ENCODE measurements at regions not wholly inside any gene's neighbourhood (a gene's known extent, or its start where the extent isn't known, plus 50 kb on each side); places are given as distances from the start of the nearest gene placed in this dataset.

GRCh38 chr7:50208378-50208982 lies 96.0 kb upstream of the IKZF1 start:
- no peak for DNase-seq

- DNase-seq: no peak
Measured at GRCh38 chr7:50207686-50208255, 96.7 kb upstream of the IKZF1 start.

GRCh38 chr7:50207251-50207564 lies 97.3 kb upstream of the IKZF1 start:
- DNase-seq: no peak

GRCh38 chr7:50206453-50207250 lies 97.9 kb upstream of the IKZF1 start:
- DNase-seq: peak; percentile 82

DNA sequence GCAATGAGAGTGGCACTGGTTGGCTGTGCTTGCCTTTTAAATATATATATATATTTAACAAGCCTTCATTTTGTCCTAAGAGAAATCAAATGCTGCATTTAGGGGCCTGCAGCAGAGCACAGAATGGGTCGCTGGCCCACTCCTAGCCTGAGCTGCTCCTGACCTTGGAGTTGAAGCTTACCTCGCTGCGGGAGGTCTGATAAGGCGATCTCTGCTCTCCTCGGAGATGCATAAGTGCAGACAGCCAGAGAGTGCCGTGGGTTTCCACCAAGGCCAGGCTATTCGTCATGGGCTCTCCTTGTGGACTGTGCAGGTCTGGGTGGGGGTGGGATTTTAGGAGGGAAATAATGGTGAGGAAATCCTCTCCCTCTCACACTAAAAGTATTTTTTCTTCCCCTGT lies 99.5 kb upstream of the IKZF1 start:
- no peak for DNase-seq

- no peak for DNase-seq
Measured at GRCh38 chr7:50204581-50204980, 99.9 kb upstream of the IKZF1 start.

- DNase-seq: no peak
Measured at GRCh38 chr7:50203521-50203920, 101.0 kb upstream of the IKZF1 start.

GRCh38 chr7:50202052-50202555 lies 102.4 kb upstream of the IKZF1 start:
- no peak for DNase-seq

DNA sequence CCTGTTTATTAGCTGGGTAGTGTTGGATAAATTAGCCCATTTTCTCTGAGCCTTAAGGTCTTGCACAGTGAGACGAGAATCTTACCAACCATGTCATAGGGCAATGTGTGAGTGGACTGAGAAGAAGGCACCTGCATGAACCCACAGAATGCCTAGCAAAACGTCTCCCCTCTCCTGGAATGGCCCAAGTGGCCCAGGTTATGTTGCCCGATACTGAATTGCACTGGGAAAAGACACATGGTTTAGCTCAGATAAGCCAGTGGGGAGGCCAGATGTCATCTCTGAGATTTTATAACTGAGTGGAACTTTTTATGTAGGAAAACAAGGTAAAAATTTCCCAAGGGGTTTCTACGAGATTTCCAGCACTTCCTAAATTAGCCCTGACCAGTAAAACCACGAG lies 104.7 kb upstream of the IKZF1 start:
- no peak for DNase-seq

DNA sequence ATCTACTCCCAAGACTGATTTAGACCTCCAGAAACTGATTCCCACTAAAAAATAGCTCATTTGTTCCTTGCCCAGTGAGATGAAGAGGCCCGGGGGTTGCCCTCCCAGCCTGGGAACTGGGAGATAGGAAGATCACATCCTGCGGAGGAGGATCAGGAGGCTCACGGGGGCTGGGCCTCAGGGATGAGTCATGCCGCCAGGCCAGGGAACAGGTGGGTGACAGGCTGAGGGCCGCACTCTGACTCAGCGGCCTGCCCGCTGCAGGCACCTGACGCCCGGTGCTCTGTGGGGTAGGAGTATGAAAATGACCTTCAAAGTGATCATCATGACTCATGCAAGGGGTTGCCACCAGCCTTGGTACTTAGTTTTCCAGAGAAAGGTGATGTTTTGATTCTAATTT lies 104.5 kb upstream of the ZPBP start:
- DNase-seq: peak; percentile 85

- DNase-seq: no peak
Measured at GRCh38 chr7:50196719-50197118, 103.7 kb upstream of the ZPBP start.

DNA sequence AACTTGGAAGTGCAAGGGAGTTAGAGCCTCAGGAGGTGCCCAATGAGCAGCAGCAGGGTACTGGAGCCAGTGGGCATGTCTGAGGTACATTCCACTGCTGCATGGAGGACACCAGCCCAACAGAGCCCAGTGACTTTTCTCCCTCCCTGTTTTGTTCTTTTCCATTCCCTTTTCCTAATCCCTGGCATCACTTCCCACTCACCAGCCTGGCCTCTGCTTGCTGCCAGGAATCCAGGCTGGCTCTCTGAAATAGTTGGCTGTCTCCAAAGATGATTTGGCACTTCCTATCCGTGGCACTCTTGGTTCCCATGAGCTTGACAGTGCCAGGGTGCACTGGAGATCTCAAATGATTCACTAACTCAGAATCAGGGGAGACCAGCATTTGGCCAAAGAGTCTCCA lies 97.7 kb upstream of the ZPBP start:
- no peak for DNase-seq

DNA sequence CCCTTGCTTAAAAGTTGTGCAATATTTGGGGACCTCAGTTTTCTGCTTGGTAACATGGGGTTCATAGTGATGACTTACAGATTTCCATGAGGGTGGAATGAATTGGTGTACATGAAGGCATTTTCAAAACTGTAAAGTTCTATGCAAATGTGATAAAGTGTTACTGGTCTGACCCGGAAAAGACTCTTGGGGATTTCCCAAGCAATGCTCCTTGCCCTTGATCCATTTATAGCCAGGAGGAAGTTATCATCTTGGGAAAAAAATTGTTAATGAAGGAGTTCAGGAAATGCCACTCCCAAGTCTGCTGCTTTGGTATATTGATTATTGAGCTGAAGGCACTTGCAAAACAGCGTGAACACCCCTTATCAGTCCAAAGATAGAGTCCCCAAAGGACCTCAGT lies 96.3 kb upstream of the ZPBP start:
- no peak for DNase-seq

- no peak for DNase-seq
Measured at GRCh38 chr7:50185951-50186682, 93.1 kb upstream of the ZPBP start.

DNA sequence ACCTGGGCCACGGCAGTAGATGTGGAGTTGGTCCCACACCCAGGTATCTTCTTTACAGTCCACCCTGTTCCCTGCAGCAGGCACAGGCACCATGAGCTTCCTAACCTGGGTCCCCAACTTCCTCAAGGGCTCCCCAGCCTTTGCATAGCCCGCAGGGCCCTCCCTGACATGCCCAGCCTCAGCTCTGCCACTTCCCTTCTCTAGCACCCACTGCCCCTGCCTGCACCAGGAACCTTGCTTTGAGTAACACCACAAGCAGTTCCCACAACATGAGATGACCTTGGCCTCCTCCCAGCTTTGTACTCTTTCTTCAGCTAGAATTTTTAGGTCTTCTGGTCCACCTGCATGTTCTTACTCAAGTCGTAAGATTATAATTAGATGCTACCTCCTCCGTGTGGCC lies 92.2 kb upstream of the ZPBP start:
- DNase-seq: no peak

DNA sequence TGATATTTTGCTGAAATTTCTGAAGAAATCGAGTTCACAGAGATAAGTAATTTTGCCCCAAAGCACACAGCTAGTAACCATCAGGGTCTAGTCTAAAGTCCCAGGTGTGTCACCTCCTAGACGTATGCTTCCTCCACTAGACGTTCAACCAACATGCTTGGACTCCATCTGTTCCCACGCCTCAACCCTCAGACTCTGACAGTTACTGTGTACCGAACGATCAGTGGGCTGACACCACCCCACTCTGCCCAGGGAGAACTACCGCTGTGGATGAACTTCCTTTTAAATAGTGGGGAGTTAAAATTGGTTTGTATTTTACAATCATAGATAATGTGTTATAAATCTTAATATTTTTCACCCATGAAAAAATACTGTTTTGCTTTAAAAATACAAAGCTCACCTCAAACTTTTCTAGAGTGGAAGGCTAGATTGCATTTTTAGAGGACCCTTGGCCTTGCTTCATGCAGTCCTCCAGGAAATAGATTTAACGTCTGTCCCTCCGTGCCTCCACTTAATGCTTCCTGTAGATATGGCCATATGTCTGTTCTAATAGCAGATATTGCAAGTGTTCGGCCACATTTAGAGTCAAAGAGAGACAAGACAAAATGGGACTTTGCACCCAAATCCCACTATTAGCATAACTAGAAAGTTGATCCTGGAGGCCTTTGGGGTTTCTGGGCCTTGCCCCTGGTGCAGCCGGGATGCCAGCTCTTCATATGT lies 91.4 kb upstream of the ZPBP start:
- no peak for DNase-seq

- no peak for DNase-seq
Measured at GRCh38 chr7:50182759-50183158, 89.7 kb upstream of the ZPBP start.

DNA sequence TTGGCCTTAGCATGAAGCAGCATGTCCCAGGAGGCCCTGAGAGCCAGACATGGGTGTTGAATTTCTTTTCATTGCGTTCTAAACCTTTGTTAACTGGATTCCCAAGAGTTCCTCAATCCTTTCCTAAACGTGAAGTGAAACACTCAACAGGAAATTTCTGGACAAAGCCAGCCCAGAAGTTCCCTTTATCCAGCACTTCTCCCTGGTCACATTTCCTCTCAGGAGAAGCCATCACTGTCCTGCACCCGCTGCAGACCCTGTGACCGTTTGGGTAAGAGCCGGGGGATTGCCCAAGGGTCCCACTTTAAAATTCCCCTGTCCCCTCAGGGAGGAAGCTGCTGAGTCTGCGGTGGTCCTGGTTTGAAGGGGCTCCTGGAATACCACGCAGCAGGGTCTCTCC lies 88.0 kb upstream of the ZPBP start:
- no peak for DNase-seq

DNA sequence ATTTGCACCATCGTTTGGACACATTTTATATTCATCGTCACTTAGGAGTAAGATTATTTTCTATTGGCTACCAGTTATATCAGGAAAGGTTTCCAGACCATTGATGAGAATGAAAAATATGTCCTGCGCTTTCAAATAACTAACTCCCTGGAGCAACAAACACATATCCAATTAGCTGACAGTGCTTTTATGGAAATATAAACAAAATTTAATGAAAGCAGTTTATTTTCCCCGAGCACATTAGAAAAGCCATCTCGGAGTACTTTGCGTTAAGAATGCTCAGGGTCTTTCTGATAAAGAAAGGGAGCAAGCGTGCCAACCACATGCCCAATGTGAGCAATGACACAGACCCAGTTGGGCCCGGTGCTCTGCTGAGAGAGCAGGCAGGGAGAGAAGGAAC lies 85.1 kb upstream of the ZPBP start:
- DNase-seq: no peak

DNA sequence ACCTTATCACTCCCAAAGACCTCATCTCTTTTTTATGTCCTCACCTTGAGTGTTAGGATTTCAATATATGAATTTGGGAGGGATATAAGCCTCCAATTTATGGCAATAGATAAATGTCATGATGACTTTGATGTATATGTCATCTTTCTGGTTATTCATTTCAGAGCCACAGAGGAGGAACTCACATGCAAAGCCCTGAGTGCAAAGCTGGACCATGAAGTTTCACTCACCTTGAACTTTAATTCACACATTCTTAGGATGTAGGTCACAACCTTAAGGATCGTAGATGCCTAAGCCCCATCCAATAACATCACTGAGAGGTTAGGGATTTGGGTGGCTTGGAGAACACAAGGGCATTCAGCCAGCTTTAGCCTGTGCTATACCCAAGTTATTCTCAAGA lies 81.9 kb upstream of the ZPBP start:
- no peak for DNase-seq

GRCh38 chr7:50166997-50167965 lies 74.2 kb upstream of the ZPBP start:
- DNase-seq: no peak
